Adrenal gland (tissue), 5 donors: ENCODE measurements at regions not wholly inside any gene's neighbourhood (a gene's known extent, or its start where the extent isn't known, plus 50 kb on each side); places are given as distances from the start of the nearest gene placed in this dataset.

Experiments used
- CTCF ChIP-seq, 6 experiments: fragments of 450-650 bp in 4 of 6; fragments of 200-600 bp in 2 of 6; sonication (generic) in 1 of 6; IDR thresholded peaks; 1 replicate in 5 of 6; 2 replicates in 1 of 6; pipeline versions ENCODE4 v1.5.1 to v1.8.0; 2016 to 2021; ENCODE audit warnings: antibody characterized with exemption in 6 of 6, mild to moderate bottlenecking in 2 of 6, moderate library complexity in 1 of 6
- POLR2A ChIP-seq, 2 donors: fragments of 450-650 bp; IDR thresholded peaks; one replicate each; pipeline ENCODE4 v1.6.1; 2017; ENCODE audit warnings: antibody characterized with exemption in 2 of 2, mild to moderate bottlenecking in 2 of 2, moderate library complexity in 1 of 2
- donor health status: DM: no; HTN: no; CAD: no.

- TF ChIP-seq CTCF (IDR thresholded peaks at IDR 0.05) = no peak
- no peak for TF ChIP-seq POLR2A (IDR thresholded peaks at IDR 0.05)
These were observed 284.0 kb upstream of the FRG1 start for GRCh38 chr4:189656641-189657040.
